Stimulated activated CD8-positive, alpha-beta memory T cell treated with anti-CD3 and anti-CD28 coated beads, Interleukin-12 subunit alpha, Interleukin-12 subunit beta, amount 100 ng/mL, for 1 hour (primary cell): ENCODE measurements at regions not wholly inside any gene's neighbourhood (a gene's known extent, or its start where the extent isn't known, plus 50 kb on each side); places are given as distances from the start of the nearest gene placed in this dataset.

Experiments
- DNase-seq: peaks from one replicate; pipeline ENCODE4 v3.0.0-alpha.2; 2020; ENCODE audit warnings: low read depth

- DNase-seq: no peak
Observed at GRCh38 chr2:134175834-134176233, 78.0 kb upstream of the MGAT5 start.

GRCh38 chr2:134177351-134177931 lies 76.4 kb upstream of the MGAT5 start:
- DNase-seq: no peak

DNA sequence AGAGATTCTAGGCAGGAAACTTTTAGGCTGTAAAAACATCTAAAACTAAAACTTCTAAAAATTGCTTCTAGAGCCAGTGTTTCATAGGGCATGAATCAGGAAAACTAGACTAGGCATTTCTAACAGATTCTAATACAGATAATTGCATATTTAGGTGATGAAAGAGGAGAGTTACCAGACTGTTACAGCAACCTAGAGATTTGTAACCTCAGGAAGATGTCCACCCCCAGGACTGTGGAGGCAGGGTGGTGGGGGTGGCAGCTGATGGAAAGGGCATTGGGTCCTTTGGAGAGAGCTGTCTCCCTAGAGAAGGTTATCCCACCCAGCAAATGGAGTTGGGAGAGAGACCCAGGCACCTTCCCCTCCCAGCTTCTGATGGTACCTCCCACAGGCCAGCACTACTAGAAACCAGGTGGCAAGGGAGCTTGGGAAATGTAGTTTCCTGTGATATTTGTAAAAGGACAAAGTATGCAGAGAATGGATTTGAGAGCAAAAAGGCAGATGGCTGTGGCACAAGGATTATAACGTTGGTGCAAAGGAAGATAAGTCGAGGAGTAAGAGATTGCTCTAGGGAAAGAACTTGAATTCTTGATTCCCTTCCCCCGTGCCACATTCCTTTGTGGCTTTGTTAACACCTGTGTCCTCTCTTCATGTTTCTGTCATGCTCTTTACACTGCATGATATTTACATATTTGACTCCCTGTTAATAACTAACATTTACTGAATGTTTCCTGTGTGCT lies 75.6 kb upstream of the MGAT5 start:
- no peak for DNase-seq

DNA sequence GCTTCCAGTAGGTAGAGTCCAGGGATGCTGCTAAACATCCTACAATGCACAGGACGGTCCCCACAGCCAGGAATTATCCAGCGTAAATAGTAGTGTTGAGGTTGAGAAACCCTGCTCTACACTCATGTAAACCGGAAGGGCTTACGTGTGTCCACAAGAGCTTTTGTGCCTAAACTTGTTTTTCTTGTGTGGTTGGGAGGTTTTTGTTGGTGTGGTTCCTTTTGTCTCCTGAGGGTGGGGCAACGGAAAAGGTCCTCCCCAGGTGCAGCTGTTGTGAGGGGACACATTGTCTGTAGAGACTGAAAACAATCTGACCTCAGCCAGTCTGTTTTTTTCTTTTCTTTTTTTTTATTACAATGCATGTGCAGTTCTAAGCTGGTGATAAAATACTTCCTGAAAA lies 72.7 kb upstream of the MGAT5 start:
- DNase-seq: peak; percentile 20

DNA sequence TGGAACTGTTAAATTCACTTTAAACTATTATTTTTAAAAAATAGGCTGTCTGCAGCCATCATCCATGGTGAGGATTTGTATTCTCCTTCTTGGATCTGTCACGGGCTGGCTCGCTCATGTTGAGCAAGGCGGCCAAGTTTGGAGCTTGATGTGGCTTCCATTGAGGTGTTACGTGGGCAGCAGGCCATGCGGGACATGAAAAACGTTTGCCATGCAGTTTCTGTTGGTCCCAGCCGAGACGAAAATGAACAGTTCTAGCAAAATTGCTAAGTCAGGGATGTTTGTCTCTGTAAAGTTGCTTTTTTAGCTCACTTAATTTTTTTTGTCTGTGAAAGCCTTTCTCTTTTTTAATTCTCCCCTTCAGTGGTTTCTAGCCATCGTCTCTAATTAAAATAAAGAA lies 70.2 kb upstream of the MGAT5 start:
- DNase-seq: no peak

DNA sequence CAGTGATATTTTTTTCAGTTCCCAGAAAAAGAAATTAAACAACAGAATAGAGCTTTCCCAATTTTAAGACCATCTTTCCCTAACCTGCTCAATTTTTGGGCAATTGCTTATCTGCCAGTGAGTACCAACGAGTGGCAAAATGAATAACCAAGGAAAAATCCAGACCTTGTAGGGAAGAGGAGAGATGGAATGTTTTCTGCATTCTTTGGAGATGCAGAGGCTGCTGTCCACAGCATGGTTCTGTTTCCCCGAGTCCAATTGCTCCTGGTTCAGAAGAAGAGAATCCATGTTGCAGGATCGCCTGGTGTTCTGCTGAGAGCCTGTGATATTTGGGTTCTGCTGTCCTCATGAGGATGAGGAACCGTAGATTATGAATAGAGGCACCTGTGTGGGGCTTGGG lies 68.2 kb upstream of the MGAT5 start:
- no peak for DNase-seq

DNA sequence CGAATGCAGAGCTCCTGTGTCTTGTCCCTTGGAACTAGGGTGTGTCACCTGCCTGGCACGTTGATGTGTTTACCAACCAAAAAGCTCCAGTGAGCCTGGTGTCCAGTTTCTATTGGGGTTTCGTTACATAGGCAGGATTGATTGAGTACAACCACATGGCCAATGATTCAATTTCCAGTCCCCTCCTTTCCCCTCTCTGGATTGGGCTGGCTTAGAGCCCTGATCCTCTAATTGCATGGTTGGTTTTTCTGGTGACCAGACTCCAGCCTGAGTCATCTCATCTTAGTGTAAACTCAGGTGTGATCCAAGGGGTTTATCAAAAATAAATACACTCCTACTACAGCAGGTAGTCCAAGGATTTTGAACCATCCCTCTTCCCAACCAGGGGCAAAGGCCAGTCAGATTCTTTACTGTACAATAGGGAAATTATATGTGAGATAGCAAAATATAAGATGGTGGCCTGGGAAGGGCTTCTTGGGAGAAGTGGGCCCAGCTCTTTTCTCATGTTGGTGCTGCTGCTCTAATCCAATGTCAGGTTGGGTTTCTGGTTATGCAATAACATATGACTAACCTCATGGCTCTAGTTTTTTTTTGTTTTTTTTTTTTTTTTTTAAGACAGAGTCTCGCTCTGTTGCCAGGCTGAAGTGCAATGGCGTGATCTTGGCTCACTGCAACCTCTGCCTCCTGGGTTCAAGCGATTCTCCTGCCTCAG lies 64.7 kb upstream of the MGAT5 start:
- no peak for DNase-seq

GRCh38 chr2:134190062-134190806 lies 63.6 kb upstream of the MGAT5 start:
- DNase-seq: no peak

DNA sequence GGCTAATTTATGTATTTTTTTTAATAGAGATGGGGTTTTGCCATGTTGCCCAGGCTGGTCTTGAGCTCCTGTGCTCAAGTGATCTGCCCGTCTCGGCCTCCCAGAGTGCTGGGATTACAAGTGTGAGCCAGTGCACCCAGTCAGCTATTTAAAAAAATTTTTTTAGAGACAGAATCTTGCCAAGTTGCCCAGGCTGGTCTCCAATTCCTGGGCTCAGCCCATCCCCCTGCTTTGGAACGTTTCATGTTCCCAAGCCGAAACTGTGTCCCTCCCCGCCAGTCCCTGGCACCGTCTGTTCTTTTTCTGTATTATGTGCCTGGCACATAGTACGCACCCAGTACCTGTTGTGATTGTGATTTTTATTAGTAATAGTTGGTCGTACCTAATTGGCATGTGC lies 63.1 kb upstream of the MGAT5 start:
- DNase-seq: no peak

GRCh38 chr2:134191835-134192234 lies 62.0 kb upstream of the MGAT5 start:
- no peak for DNase-seq

DNA sequence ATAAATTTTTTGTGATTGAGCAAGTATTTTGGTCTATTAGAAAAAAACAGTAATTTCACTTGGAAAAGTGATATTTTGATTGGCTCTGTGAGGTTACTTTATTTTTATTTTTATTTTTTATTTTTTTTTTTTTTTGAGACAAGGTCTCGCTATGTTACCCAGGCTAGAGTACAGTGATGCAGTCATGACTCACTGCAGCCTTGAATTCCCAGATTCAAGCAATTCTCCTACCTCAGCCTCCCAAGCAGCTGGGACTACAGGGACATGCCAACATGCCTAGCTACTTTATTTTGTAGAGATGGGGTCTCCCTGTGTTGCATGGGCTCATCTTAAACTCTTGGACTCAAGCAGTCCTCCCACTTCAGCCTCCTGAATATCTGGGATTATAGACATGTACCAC lies 60.9 kb upstream of the MGAT5 start:
- DNase-seq: no peak

GRCh38 chr2:134194519-134194918 lies 59.4 kb upstream of the MGAT5 start:
- no peak for DNase-seq

- no peak for DNase-seq
Observed at GRCh38 chr2:134195341-134195740, 58.5 kb upstream of the MGAT5 start.

GRCh38 chr2:134197445-134197844 lies 56.4 kb upstream of the MGAT5 start:
- DNase-seq: no peak

DNA sequence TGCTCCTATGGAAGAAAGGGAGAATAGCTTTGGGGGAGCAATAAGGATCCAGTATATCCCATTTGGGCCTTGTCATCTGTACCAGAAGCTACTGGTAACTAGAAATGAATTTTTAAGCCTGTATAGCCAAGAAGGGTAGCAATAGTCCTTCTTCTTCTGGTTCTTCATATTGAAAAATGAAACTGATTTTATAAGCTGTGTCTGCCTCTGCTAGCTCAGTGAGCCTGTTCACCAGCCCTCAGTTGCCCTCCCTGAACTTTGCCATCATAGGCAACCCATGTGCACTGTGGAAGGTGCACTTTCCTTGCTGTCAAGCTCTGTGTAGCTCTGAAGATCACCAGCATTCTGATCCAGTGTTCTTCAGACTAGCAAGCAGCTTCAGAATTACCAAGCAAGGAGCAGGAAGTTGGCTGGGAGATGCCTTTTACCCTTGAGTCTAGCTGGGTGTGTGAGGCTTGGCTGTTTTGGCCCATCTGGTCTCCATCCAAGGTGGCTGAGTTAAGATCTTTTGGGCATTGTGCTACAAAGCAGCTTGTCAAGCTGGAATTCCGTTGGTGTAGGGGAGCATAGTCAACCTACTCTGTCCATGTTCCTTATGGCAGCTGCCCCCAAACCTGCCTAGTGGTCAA lies 55.8 kb upstream of the MGAT5 start:
- no peak for DNase-seq

- no peak for DNase-seq
Observed at GRCh38 chr2:134199123-134199522, 54.7 kb upstream of the MGAT5 start.

- no peak for DNase-seq
Observed at GRCh38 chr2:134200036-134200618, 53.7 kb upstream of the MGAT5 start.

DNA sequence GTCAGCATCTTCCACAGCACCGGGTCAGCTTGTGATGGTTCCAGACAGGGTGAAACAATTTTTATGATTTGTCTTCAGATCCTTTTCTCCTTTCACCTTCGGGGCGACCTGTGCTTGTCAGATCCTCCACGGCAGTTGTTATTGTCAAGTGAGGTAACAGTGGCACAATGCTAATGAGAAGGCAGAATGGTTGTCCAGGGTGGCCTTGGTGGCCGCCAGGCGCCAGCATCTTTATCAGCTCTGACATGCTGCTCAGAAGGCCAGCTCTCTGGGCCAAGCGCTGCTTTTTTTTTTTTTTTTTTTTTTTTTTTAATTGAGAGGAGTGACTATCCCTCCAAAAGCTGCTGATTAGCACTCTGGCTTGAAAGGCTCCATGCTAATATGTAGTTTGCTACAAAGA lies 52.3 kb upstream of the MGAT5 start:
- DNase-seq: no peak

- DNase-seq: no peak
Observed at GRCh38 chr2:134202371-134202770, 51.5 kb upstream of the MGAT5 start.

GRCh38 chr2:134203175-134203574 lies 50.7 kb upstream of the MGAT5 start:
- no peak for DNase-seq
